DND-41 (cell line): ENCODE measurements at regions not wholly inside any gene's neighbourhood (a gene's known extent, or its start where the extent isn't known, plus 50 kb on each side); places are given as distances from the start of the nearest gene placed in this dataset.

Source experiments
- ATAC-seq: fragments of 200-7000 bp; cut with Tn5 transposase; 3 replicates; pipeline ENCODE4 v1.9.1; 2021; ENCODE audit warnings: low read depth; ENCODE audit not compliant: insufficient read depth
- DNase-seq: peaks from one replicate; pipeline ENCODE4 v3.0.0-alpha.2; 2020
- H2AFZ ChIP-seq: 2 replicates; pipeline ENCODE4 v1.6.0; 2012; ENCODE audit warnings: low read depth, low read length
- H3K27ac ChIP-seq: 2 replicates; pipeline ENCODE4 v1.5.1; 2012; ENCODE audit warnings: low read length, inconsistent platforms
- H3K27me3 ChIP-seq: fragments of 200-600 bp; sonication (generic); 2 replicates; pipeline ENCODE4 v1.6.0; 2012; ENCODE audit warnings: low read length, mild to moderate bottlenecking, inconsistent platforms; ENCODE audit not compliant: insufficient read depth, poor library complexity
- H3K36me3 ChIP-seq: 2 replicates; pipeline ENCODE4 v1.5.1; 2012; ENCODE audit warnings: low read length, inconsistent platforms; ENCODE audit not compliant: insufficient read depth
- H3K4me1 ChIP-seq: 2 replicates; pipeline ENCODE4 v1.5.1; 2012; ENCODE audit warnings: mild to moderate bottlenecking, low read length; ENCODE audit not compliant: insufficient read depth
- H3K4me2 ChIP-seq: 2 replicates; pipeline ENCODE4 v1.6.0; 2012; ENCODE audit warnings: mild to moderate bottlenecking, moderate library complexity, low read length, inconsistent platforms; ENCODE audit not compliant: insufficient read depth
- H3K4me3 ChIP-seq, 2 experiments: fragments of 200-600 bp in 1 of 2; shearing (Covaris generic) in 1 of 2; 2 replicates each; pipeline ENCODE4 v1.5.1; 2012 to 2016; ENCODE audit warnings: inconsistent platforms in 2 of 2, low read length in 2 of 2, mild to moderate bottlenecking in 2 of 2, low read depth in 1 of 2, moderate library complexity in 1 of 2
- H3K79me2 ChIP-seq: 2 replicates; pipeline ENCODE4 v1.6.0; 2012; ENCODE audit warnings: low read length, inconsistent platforms; ENCODE audit not compliant: insufficient read depth
- H3K9ac ChIP-seq: 2 replicates; pipeline ENCODE4 v1.6.0; 2012; ENCODE audit warnings: low read depth, mild to moderate bottlenecking, inconsistent platforms, low read length, moderate library complexity
- H3K9me3 ChIP-seq: 2 replicates; pipeline ENCODE4 v1.5.1; 2012; ENCODE audit warnings: low read length, moderate library complexity, mild to moderate bottlenecking, inconsistent platforms; ENCODE audit not compliant: insufficient read depth, severe bottlenecking
- H4K20me1 ChIP-seq: 2 replicates; pipeline ENCODE4 v1.6.0; 2012; ENCODE audit warnings: low read length; ENCODE audit not compliant: insufficient read depth
- CTCF ChIP-seq: IDR thresholded peaks from 2 replicates; pipeline ENCODE4 v1.5.1; 2012; ENCODE audit warnings: borderline replicate concordance, low read length, moderate library complexity, mild to moderate bottlenecking; ENCODE audit not compliant: poor library complexity, severe bottlenecking; ENCODE audit errors: extremely low read depth
- EZH2 ChIP-seq: IDR thresholded peaks from 3 replicates; pipeline ENCODE4 v1.6.1; 2012; ENCODE audit warnings: borderline replicate concordance, low read depth, mild to moderate bottlenecking, moderate library complexity, low read length, inconsistent platforms; ENCODE audit not compliant: severe bottlenecking

DNA sequence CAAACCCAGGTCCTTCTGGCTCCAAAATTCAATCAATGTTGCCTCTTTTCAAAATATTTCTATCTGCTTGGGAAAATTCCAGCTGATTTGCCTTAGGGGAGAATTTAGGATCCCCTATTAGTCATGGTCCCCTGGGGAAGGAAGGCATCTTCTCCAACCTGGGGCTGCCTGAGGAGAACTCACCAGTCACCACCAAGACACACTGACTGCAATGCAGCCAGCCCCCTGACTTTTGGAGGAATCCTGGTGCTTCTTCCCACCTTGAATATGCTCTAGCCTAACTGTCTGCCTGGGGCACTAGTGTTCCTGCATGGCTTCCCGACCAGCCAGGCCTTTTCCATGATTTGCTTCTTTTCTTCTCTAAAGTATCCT lies 71.8 kb upstream of the BCL2L14 start:
- no peak overlapping the region for H2AFZ ChIP-seq
- H4K20me1 ChIP-seq, result no peaks in the 10 kb centered on the region

GRCh38 chr12:12003609-12004008 lies 67.1 kb upstream of the BCL2L14 start:
- Histone ChIP-seq H3K4me3 (no peak overlapping the region), H3K4me2 (no peak overlapping the region), H3K9ac (no peak overlapping the region), H4K20me1 (no peaks in the 10 kb centered on the region; the same call in 1 of the 2 replicates), H3K9me3 (no peaks in the 10 kb centered on the region), H2AFZ (no peak overlapping the region), H3K4me1 (peaks cover 22% of the 10 kb centered on the region), H3K79me2 (no peaks in the 10 kb centered on the region), H3K27me3 (peaks cover 5% of the 10 kb centered on the region), H3K27ac (no peak overlapping the region), H3K36me3 (no peaks in the 10 kb centered on the region)
- TF ChIP-seq CTCF, result no peak
- DNase-seq (no peak), ATAC-seq (no peak)

More for the DNA sequence above, 71.8 kb upstream of the BCL2L14 start:
- H3K27me3 ChIP-seq, result peaks cover 3% of the 10 kb centered on the region
- H3K27ac ChIP-seq, result no peak overlapping the region
- H3K36me3 ChIP-seq, result no peaks in the 10 kb centered on the region
- no peak overlapping the region for H3K4me3 ChIP-seq
- H3K4me1 ChIP-seq, result peaks cover 7% of the 10 kb centered on the region
- H3K79me2 ChIP-seq, result no peaks in the 10 kb centered on the region
- DNase-seq, result no peak
- H3K9ac ChIP-seq, result no peak overlapping the region
- H3K4me2 ChIP-seq, result no peak overlapping the region
- no peaks in the 10 kb centered on the region for H3K9me3 ChIP-seq
- no peak for ATAC-seq
- TF ChIP-seq CTCF, result no peak
- no peak for TF ChIP-seq EZH2

DNA sequence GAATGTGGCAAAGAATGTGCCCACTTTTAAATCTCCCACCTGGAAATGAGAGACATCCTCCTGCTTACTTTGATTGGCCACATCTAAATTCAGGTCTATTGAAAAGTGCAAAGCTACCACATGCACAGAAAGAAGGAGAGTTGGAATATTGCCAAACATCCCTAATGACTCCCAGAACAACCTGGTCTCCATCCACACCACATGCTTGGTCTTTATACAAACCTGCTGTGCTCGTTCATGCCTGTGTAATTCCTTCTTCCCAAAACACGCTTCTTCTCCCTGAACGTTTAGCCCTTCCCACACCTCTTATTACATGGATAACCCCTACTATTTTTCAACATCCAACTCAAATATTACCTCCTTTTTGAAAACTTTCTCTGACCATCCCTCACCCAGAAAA lies 66.2 kb upstream of the BCL2L14 start:
- Histone ChIP-seq H3K36me3 (no peaks in the 10 kb centered on the region), H3K27me3 (peaks cover 5% of the 10 kb centered on the region), H2AFZ (no peak overlapping the region), H3K79me2 (no peaks in the 10 kb centered on the region), H3K9me3 (no peaks in the 10 kb centered on the region), H3K4me1 (peaks cover 27% of the 10 kb centered on the region), H3K4me3 (no peak overlapping the region), H3K4me2 (no peak overlapping the region), H4K20me1 (peaks cover 3% of the 10 kb centered on the region), H3K27ac (no peak overlapping the region), H3K9ac (no peak overlapping the region)
- no peak for TF ChIP-seq EZH2
- ATAC-seq, result no peak
- no peak for DNase-seq

- H3K27ac ChIP-seq, result no peak overlapping the region
- no peaks in the 10 kb centered on the region for H3K79me2 ChIP-seq
- H3K4me2 ChIP-seq, result 0 out of 2 replicates have a peak overlapping the region, but pooled peaks have one; percentile 43
- no peak overlapping the region for H3K4me3 ChIP-seq
- H3K4me1 ChIP-seq, result peaks cover 48% of the 10 kb centered on the region
- H4K20me1 ChIP-seq, result peaks cover 8% of the 10 kb centered on the region
- no peaks in the 10 kb centered on the region for H3K36me3 ChIP-seq
- H2AFZ ChIP-seq, result no peak overlapping the region
- H3K9ac ChIP-seq, result no peak overlapping the region
- ATAC-seq (no peak), DNase-seq (no peak)
- H3K9me3 ChIP-seq, result no peaks in the 10 kb centered on the region
- H3K27me3 ChIP-seq, result peaks cover 5% of the 10 kb centered on the region
- no peak for TF ChIP-seq EZH2
- no peak for TF ChIP-seq CTCF
These were observed 63.6 kb upstream of the BCL2L14 start for GRCh38 chr12:12007001-12007712.
